ENCODE measurements at regions not wholly inside any gene's neighbourhood (a gene's known extent, or its start where the extent isn't known, plus 50 kb on each side); places are given as distances from the start of the nearest gene placed in this dataset.

DNA sequence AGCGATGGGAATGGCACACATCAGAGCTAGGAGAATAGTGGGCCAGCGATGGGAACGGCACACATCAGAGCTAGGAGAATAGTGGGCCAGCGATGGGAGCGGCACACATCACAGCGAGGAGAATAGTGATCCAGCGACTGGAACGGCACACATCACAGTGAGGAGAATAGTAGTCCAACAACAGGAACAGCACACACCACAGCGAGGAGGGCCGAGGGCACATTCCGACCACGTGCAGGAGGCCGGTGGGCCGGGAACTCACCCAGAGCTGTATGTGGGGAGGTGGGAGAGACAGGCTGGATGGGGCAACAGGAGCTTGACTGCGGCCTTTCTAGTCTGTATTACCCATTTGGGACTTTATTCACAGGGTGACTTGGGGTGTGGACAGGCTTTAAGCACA is 271.1 kb upstream of the IRX4 start:
- TF ChIP-seq POLR2AphosphoS5 (IDR thresholded peaks at IDR 0.05), result no peak
- TF ChIP-seq CTCF (IDR thresholded peaks at IDR 0.05), result no peak
